SK-N-SH (cell line): ENCODE measurements at regions not wholly inside any gene's neighbourhood (a gene's known extent, or its start where the extent isn't known, plus 50 kb on each side); places are given as distances from the start of the nearest gene placed in this dataset.
A peak's percentile ranks its signal among the peaks of the same experiment; 100 is the strongest.

Source experiments
- CTCF ChIA-PET: fragments of 300-600, 350-600 bp; formaldehyde crosslinking; extraction: SDS; loops from one replicate; lab custom pipeline; 2021; lab: Yijun Ruan, JAX
- POLR2A ChIA-PET: fragments of 350-600 bp; sonication (Branson Sonifier 250); formaldehyde crosslinking; extraction: SDS; loops from one replicate; lab custom pipeline; 2020; ENCODE audit warnings: antibody characterized with exemption, inconsistent platforms; lab: Yijun Ruan, JAX
- DNase-seq: peaks from one replicate; pipeline ENCODE4 v3.0.0; 2012
- H2AFZ ChIP-seq: fragments of 200-600 bp; sonication (generic); 2 replicates; pipeline ENCODE4 v1.8.1; 2016; ENCODE audit warnings: antibody characterized with exemption, mild to moderate bottlenecking, low read depth
- H3F3A ChIP-seq: fragments of 200-600 bp; sonication (generic); replicated peaks from 2 replicates; pipeline ENCODE3; 2016; ENCODE audit warnings: antibody characterized with exemption, mild to moderate bottlenecking; ENCODE audit not compliant: insufficient read depth
- H3K27ac ChIP-seq, 2 experiments: fragments of 200-500 bp in 1 of 2; fragments of 200-600 bp in 1 of 2; sonication (Bioruptor generic) in 1 of 2; sonication (generic), shearing (Covaris generic) in 1 of 2; 2 replicates each; pipeline versions ENCODE4 v1.5.1 to v1.6.1; 2014 to 2016; ENCODE audit warnings: low read depth in 2 of 2, inconsistent platforms in 1 of 2, low read length in 1 of 2, mild to moderate bottlenecking in 1 of 2, mixed read lengths in 1 of 2
- H3K27me3 ChIP-seq: fragments of 200-600 bp; sonication (generic), shearing (Covaris generic); 2 replicates; pipeline ENCODE4 v1.6.1; 2016; ENCODE audit warnings: mixed run types; ENCODE audit not compliant: insufficient read depth
- H3K36me3 ChIP-seq, 2 experiments: fragments of 200-500 bp in 1 of 2; fragments of 200-600 bp in 1 of 2; sonication (Bioruptor generic) in 1 of 2; sonication (generic) in 1 of 2; replicated peaks in 1 of 2; 2 replicates each; pipeline versions ENCODE3 to v1.5.1; 2014 to 2016; ENCODE audit warnings: low read length in 1 of 2, mild to moderate bottlenecking in 1 of 2; ENCODE audit not compliant: insufficient read depth in 2 of 2, control insufficient read depth in 1 of 2
- H3K4me1 ChIP-seq, 2 experiments: fragments of 200-500 bp in 1 of 2; fragments of 200-600 bp in 1 of 2; sonication (Bioruptor generic) in 1 of 2; sonication (generic), shearing (Covaris generic) in 1 of 2; 2 replicates each; pipeline versions ENCODE4 v1.5.1 to v1.6.1; 2014 to 2016; ENCODE audit warnings: low read depth in 1 of 2, low read length in 1 of 2, mixed run types in 1 of 2; ENCODE audit not compliant: insufficient read depth in 2 of 2, control insufficient read depth in 1 of 2
- H3K4me2 ChIP-seq: fragments of 200-600 bp; sonication (generic), shearing (Covaris generic); 2 replicates; pipeline ENCODE4 v1.6.1; 2017; ENCODE audit warnings: mixed run types
- H3K4me3 ChIP-seq, 2 experiments: fragments of 200-500 bp in 1 of 2; fragments of 200-600 bp in 1 of 2; sonication (Bioruptor generic) in 1 of 2; sonication (generic), shearing (Covaris generic) in 1 of 2; 2 replicates each; pipeline versions ENCODE4 v1.5.1 to v1.8.1; 2014 to 2016; ENCODE audit warnings: low read depth in 2 of 2, inconsistent platforms in 1 of 2, low read length in 1 of 2, mild to moderate bottlenecking in 1 of 2, mixed read lengths in 1 of 2, moderate library complexity in 1 of 2
- H3K79me2 ChIP-seq: fragments of 200-600 bp; sonication (generic); 2 replicates; pipeline ENCODE4 v1.8.1; 2017; ENCODE audit warnings: mild to moderate bottlenecking; ENCODE audit not compliant: insufficient read depth
- H3K9ac ChIP-seq: fragments of 200-600 bp; sonication (generic); 2 replicates; pipeline ENCODE4 v1.6.1; 2017; ENCODE audit warnings: mixed run types
- H3K9me2 ChIP-seq: fragments of 200-600 bp; sonication (generic); 2 replicates; pipeline ENCODE4 v1.6.1; 2017; ENCODE audit warnings: mixed run types
- H3K9me3 ChIP-seq: fragments of 200-600 bp; sonication (generic); 2 replicates; pipeline ENCODE4 v1.6.1; 2017; ENCODE audit warnings: mixed run types, mild to moderate bottlenecking, moderate library complexity
- H4K20me1 ChIP-seq: fragments of 200-600 bp; sonication (generic); 2 replicates; pipeline ENCODE4 v1.6.1; 2017; ENCODE audit warnings: mild to moderate bottlenecking, mixed run types; ENCODE audit not compliant: insufficient read depth
- CHD2 ChIP-seq: fragments of 150-350 bp; IDR thresholded peaks from 2 replicates; pipeline ENCODE4 v1.6.1; 2018; ENCODE audit warnings: low read length; ENCODE audit not compliant: partially characterized antibody
- ELF1 ChIP-seq: IDR thresholded peaks from 2 replicates; pipeline ENCODE4 v1.4.0; 2012
- FOXJ3 ChIP-seq: sonication (generic); formaldehyde crosslinking; IDR thresholded peaks from 2 replicates; pipeline ENCODE4 v1.5.1; 2020; ENCODE audit warnings: mild to moderate bottlenecking, missing genetic modification reagents
- FOXM1 ChIP-seq: IDR thresholded peaks from 2 replicates; pipeline ENCODE4 v1.4.0; 2012; ENCODE audit warnings: low read depth, mild to moderate bottlenecking
- GATA2 ChIP-seq: sonication (generic); formaldehyde crosslinking; IDR thresholded peaks from 2 replicates; pipeline ENCODE4 v1.5.0; 2020; ENCODE audit warnings: mild to moderate bottlenecking, missing genetic modification reagents
- JUND ChIP-seq: IDR thresholded peaks from 2 replicates; pipeline ENCODE4 v1.4.0; 2012
- NFIC ChIP-seq: IDR thresholded peaks from 2 replicates; pipeline ENCODE4 v1.4.0; 2012; ENCODE audit warnings: borderline replicate concordance
- PBX3 ChIP-seq: IDR thresholded peaks from 2 replicates; pipeline ENCODE4; 2012
- RFX5 ChIP-seq: IDR thresholded peaks from 2 replicates; pipeline ENCODE4 v1.6.1; 2012; ENCODE audit warnings: mild to moderate bottlenecking, improper control_type of control experiment, low read length
- SIN3A ChIP-seq: IDR thresholded peaks from 2 replicates; pipeline ENCODE4 v1.6.1; 2012; ENCODE audit warnings: low read depth, mild to moderate bottlenecking, low read length, moderate library complexity, borderline replicate concordance
- TEAD4 ChIP-seq: IDR thresholded peaks from 2 replicates; pipeline ENCODE4 v1.4.0; 2012; ENCODE audit warnings: mild to moderate bottlenecking, borderline replicate concordance; ENCODE audit not compliant: insufficient read depth
- WGBS: methylation state at CpG from one replicate; pipeline ENCODE4 v1.1.6; 2017; ENCODE audit warnings: low lambda C conversion rate; 5-methylcytosine and 5-hydroxymethylcytosine counted together
- TF ChIP-seq, protein P1 (sequence below): fragments of 150-350 bp; IDR thresholded peaks from 2 replicates; pipeline ENCODE4 v1.6.1; 2017; ENCODE audit warnings: antibody characterized with exemption, low read length, low read depth, borderline replicate concordance

DNA sequence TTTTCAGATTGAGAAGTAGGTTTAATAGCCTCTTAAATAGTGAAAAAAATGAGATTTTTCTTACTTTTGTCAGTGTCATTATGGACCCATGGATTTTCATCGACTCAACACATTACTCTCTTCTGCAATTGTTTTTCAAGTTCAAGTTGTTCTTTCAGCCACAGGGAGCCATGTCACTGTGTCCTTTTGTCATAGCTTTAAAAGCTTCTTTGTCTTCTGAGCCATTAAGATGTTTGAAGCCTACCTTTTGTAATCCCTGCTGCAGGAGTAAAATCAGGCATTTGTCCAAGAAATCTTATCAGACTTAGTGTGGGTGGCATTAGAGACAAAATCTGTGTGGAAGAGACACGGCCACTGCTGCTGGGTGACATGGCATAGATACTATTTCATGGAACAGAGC, 92.8 kb upstream of the ZP4 start:
- ChIA-PET CTCF (interaction anchor here (1.0 kb wide), 3 partner anchors 57 to 555 kb away, joined by 3 to 4 read pairs (median 4); no protein-coding TSS in a partner anchor), POLR2A (no interaction called here)
- TF ChIP-seq CHD2, result no peak
- Histone ChIP-seq H3K4me1 (peaks cover 0 to 8% of the 10 kb centered on the region in 2 experiments; a peak in 2 of 4 replicates), H3K27ac (no peak overlapping the region), H2AFZ (no peak overlapping the region), H3K4me2 (no peak overlapping the region), H3K79me2 (no peaks in the 10 kb centered on the region), H3K9me2 (no peaks in the 10 kb centered on the region), H3F3A (no peaks in the 10 kb centered on the region), H3K9me3 (no peaks in the 10 kb centered on the region), H3K27me3 (no peaks in the 10 kb centered on the region), H3K4me3 (no peak overlapping the region), H4K20me1 (no peaks in the 10 kb centered on the region), H3K36me3 (no peaks in the 10 kb centered on the region), H3K9ac (no peak overlapping the region)
- no peak for DNase-seq
- WGBS, result 31% methylated on average over 2 of the region's 2 CpGs

- peaks cover 0 to 8% of the 10 kb centered on the region in 2 experiments; a peak in 2 of 4 replicates for H3K4me1 ChIP-seq
- no peaks in the 10 kb centered on the region for H3F3A ChIP-seq
- H3K27me3 ChIP-seq, result no peaks in the 10 kb centered on the region
- H3K4me3 ChIP-seq, result no peak overlapping the region
- H4K20me1 ChIP-seq, result no peaks in the 10 kb centered on the region
- no peak overlapping the region for H2AFZ ChIP-seq
- H3K9me3 ChIP-seq, result no peaks in the 10 kb centered on the region
- ChIA-PET POLR2A (no interaction called here), CTCF (no interaction called here)
- peak overlapping the region in 1 of 2 experiments; percentile 83; a peak in 1 of 4 replicates for H3K27ac ChIP-seq
- WGBS, result 47% methylated on average over 3 of the region's 3 CpGs
- H3K4me2 ChIP-seq, result no peak overlapping the region
- H3K36me3 ChIP-seq, result no peaks in the 10 kb centered on the region
- no peaks in the 10 kb centered on the region for H3K9me2 ChIP-seq
- TF ChIP-seq NFIC (no peak), SIN3A (no peak), FOXM1 (no peak), PBX3 (no peak), ELF1 (no peak), CHD2 (no peak), JUND (no peak), GATA2 (CRISPR knock-in tag) (no peak), TEAD4 (no peak), RFX5 (no peak), FOXJ3 (CRISPR knock-in tag) (no peak)
- TF ChIP-seq, protein P1, sequence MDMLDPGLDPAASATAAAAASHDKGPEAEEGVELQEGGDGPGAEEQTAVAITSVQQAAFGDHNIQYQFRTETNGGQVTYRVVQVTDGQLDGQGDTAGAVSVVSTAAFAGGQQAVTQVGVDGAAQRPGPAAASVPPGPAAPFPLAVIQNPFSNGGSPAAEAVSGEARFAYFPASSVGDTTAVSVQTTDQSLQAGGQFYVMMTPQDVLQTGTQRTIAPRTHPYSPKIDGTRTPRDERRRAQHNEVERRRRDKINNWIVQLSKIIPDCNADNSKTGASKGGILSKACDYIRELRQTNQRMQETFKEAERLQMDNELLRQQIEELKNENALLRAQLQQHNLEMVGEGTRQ, result no peak
- DNase-seq, result no peak
- H3K79me2 ChIP-seq, result no peaks in the 10 kb centered on the region
- no peak overlapping the region for H3K9ac ChIP-seq
Measured at GRCh38 chr1:237981223-237981622, 90.5 kb upstream of the ZP4 start.
